ENCODE measurements at regions not wholly inside any gene's neighbourhood (a gene's known extent, or its start where the extent isn't known, plus 50 kb on each side); places are given as distances from the start of the nearest gene placed in this dataset.
"Not testable (repeated sequence)": the region's sequence is repeated elsewhere in the genome, so short reads cannot be mapped to it uniquely, and the experiment has no call there.

DNA sequence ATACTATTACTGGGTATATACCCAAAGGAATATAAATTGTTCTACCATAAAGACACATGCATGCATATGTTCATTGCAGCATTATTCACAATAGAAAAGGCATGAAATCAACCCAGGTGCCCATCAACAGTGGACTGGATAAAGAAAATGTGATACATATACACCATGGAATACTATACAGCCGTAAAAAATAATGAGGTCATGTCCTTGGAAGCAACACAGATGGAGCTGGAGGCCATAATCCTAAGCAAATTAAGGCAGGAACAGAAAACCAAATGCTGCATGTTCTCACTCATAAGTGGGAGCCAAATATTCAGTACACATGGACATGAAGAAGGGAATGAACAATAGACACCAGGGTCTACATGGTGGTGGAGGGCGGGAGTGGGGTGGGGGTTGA lies 241.9 kb upstream of the NFIA start:
- not testable (repeated sequence) for H2AFZ ChIP-seq (ENCODE audit: low read length); H3K23ac ChIP-seq (ENCODE audit: low read depth, low read length, poor library complexity); H4K8ac ChIP-seq (ENCODE audit: low read depth, low read length); H3K27me3 ChIP-seq (ENCODE audit: control insufficient read depth in 3 of 3, insufficient read depth in 3 of 3, low read depth in 1 of 3, low read length in 3 of 3); H2BK5ac ChIP-seq (ENCODE audit: low read length); H2AK5ac ChIP-seq (ENCODE audit: low read depth, low read length); H2BK15ac ChIP-seq (ENCODE audit: low read length); DNase-seq (ENCODE audit: low spot score); H3K9me3 ChIP-seq (replicated peaks in 1 of 2; ENCODE audit: control insufficient read depth in 2 of 2, insufficient read depth in 1 of 2, low read depth in 1 of 2, low read length in 2 of 2); H3K36me3 ChIP-seq (replicated peaks in 1 of 2; ENCODE audit: control insufficient read depth in 2 of 2, insufficient read depth in 2 of 2, low read length in 2 of 2); H3K4ac ChIP-seq (ENCODE audit: low read length); H2BK12ac ChIP-seq (ENCODE audit: low read length); H4K91ac ChIP-seq (ENCODE audit: low read depth, low read length, poor library complexity); H3K18ac ChIP-seq (ENCODE audit: low read length); H3K14ac ChIP-seq (ENCODE audit: low read length); H3K4me1 ChIP-seq (ENCODE audit: control insufficient read depth in 2 of 2, insufficient read depth in 1 of 2, low read depth in 1 of 2, low read length in 2 of 2); H2BK120ac ChIP-seq (ENCODE audit: low read depth, low read length); H3K27ac ChIP-seq (replicated peaks; ENCODE audit: low read length); H3K9ac ChIP-seq (ENCODE audit: low read depth, low read length, poor library complexity); H3K79me1 ChIP-seq (ENCODE audit: low read depth, low read length); H3K4me2 ChIP-seq (ENCODE audit: insufficient read depth, low read length, poor library complexity, severe bottlenecking); H3K4me3 ChIP-seq (ENCODE audit: low read length in 2 of 2)
- no CpG with 5 or more reads among the region's 2 CpGs for WGBS, 2 donors (ENCODE audit: extremely low coverage in 2 of 2, insufficient read length in 2 of 2, insufficient replicate concordance in 1 of 2)

DNA sequence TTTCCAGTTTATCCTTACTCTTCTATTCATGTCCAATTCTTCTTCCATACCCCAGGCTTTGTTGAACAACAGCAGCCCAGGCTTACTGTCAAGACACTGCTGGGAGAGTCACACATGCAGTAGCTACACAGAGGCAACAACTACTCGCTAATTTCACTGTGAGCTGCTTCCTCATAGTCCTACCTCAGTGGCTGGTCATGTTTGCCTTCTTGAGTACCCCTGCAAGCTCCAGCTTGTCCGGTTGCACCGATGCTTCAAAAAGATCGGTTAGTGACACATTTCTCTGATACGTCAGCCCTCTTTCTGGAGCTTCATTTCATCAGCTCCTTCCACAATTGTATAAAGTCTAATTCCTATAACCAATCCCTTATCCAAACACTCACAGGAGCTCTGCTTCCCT lies 246.7 kb upstream of the NFIA start:
- no peak overlapping the region for H3K9ac ChIP-seq (ENCODE audit: low read depth, low read length, poor library complexity)
- DNase-seq (ENCODE audit: low spot score) = no peak
- H2BK12ac ChIP-seq (ENCODE audit: low read length) = no peak overlapping the region
- no peak overlapping the region for H3K23ac ChIP-seq (ENCODE audit: low read depth, low read length, poor library complexity)
- no peak overlapping the region for H2BK5ac ChIP-seq (ENCODE audit: low read length)
- H2BK120ac ChIP-seq (ENCODE audit: low read depth, low read length) = no peak overlapping the region
- H3K4ac ChIP-seq (ENCODE audit: low read length) = no peak overlapping the region
- H3K36me3 ChIP-seq (replicated peaks in 1 of 2; ENCODE audit: control insufficient read depth in 2 of 2, insufficient read depth in 2 of 2, low read length in 2 of 2) = no peaks in the 10 kb centered on the region
- H3K4me3 ChIP-seq (ENCODE audit: low read length in 2 of 2) = no peak overlapping the region
- H2AK5ac ChIP-seq (ENCODE audit: low read depth, low read length) = no peak overlapping the region
- H3K18ac ChIP-seq (ENCODE audit: low read length) = no peak overlapping the region
- no peak overlapping the region for H4K8ac ChIP-seq (ENCODE audit: low read depth, low read length)
- no peak overlapping the region for H3K14ac ChIP-seq (ENCODE audit: low read length)
- no peaks in the 10 kb centered on the region for H3K27me3 ChIP-seq (ENCODE audit: control insufficient read depth in 3 of 3, insufficient read depth in 3 of 3, low read depth in 1 of 3, low read length in 3 of 3)
- H2BK15ac ChIP-seq (ENCODE audit: low read length) = no peak overlapping the region
- WGBS, 2 donors (ENCODE audit: extremely low coverage in 2 of 2, insufficient read length in 2 of 2, insufficient replicate concordance in 1 of 2) = no CpG with 5 or more reads among the region's 5 CpGs
- no peaks in the 10 kb centered on the region for H3K4me1 ChIP-seq (ENCODE audit: control insufficient read depth in 2 of 2, insufficient read depth in 1 of 2, low read depth in 1 of 2, low read length in 2 of 2)
- no peak overlapping the region for H2AFZ ChIP-seq (ENCODE audit: low read length)
- no peak overlapping the region for H3K4me2 ChIP-seq (ENCODE audit: insufficient read depth, low read length, poor library complexity, severe bottlenecking)
- no peaks in the 10 kb centered on the region for H3K9me3 ChIP-seq (replicated peaks in 1 of 2; ENCODE audit: control insufficient read depth in 2 of 2, insufficient read depth in 1 of 2, low read depth in 1 of 2, low read length in 2 of 2)
- H3K79me1 ChIP-seq (ENCODE audit: low read depth, low read length) = no peaks in the 10 kb centered on the region
- H3K27ac ChIP-seq (replicated peaks; ENCODE audit: low read length) = no peak overlapping the region
- H4K91ac ChIP-seq (ENCODE audit: low read depth, low read length, poor library complexity) = no peak overlapping the region

DNA sequence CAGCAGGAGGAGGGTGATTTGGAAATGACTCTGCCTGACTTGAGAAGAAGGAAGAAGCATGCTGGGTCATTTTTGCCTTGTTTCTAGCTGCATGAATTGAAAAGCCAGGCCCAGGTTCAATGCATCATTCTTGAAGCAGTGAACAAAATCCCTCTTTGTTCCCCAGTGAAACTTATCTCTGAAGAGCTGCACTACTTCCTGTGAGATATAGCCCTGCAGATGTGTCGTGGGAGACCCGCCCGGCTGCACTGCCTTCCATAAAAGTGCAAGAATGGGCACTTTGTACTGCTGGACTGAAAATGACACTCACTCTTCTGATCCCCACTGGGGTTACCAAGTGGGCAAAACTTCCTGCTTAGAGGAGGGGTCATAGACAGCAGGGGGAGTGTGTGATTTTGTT lies 249.2 kb upstream of the NFIA start:
- no peak overlapping the region for H3K27ac ChIP-seq (replicated peaks; ENCODE audit: low read length)
- WGBS, 2 donors (ENCODE audit: extremely low coverage in 2 of 2, insufficient read length in 2 of 2, insufficient replicate concordance in 1 of 2) = no CpG with 5 or more reads among the region's 3 CpGs
- no peak overlapping the region for H2AK5ac ChIP-seq (ENCODE audit: low read depth, low read length)
- H2BK120ac ChIP-seq (ENCODE audit: low read depth, low read length) = no peak overlapping the region
- H3K9ac ChIP-seq (ENCODE audit: low read depth, low read length, poor library complexity) = no peak overlapping the region
- H3K4me1 ChIP-seq (ENCODE audit: control insufficient read depth in 2 of 2, insufficient read depth in 1 of 2, low read depth in 1 of 2, low read length in 2 of 2) = no peaks in the 10 kb centered on the region
- H3K9me3 ChIP-seq (replicated peaks in 1 of 2; ENCODE audit: control insufficient read depth in 2 of 2, insufficient read depth in 1 of 2, low read depth in 1 of 2, low read length in 2 of 2) = no peaks in the 10 kb centered on the region
- no peak overlapping the region for H2BK15ac ChIP-seq (ENCODE audit: low read length)
- no peak overlapping the region for H4K8ac ChIP-seq (ENCODE audit: low read depth, low read length)
- no peak overlapping the region for H3K23ac ChIP-seq (ENCODE audit: low read depth, low read length, poor library complexity)
- no peaks in the 10 kb centered on the region for H3K27me3 ChIP-seq (ENCODE audit: control insufficient read depth in 3 of 3, insufficient read depth in 3 of 3, low read depth in 1 of 3, low read length in 3 of 3)
- H2BK12ac ChIP-seq (ENCODE audit: low read length) = no peak overlapping the region
- DNase-seq (ENCODE audit: low spot score) = no peak
- H3K18ac ChIP-seq (ENCODE audit: low read length) = no peak overlapping the region
- H4K91ac ChIP-seq (ENCODE audit: low read depth, low read length, poor library complexity) = no peak overlapping the region
- peak overlapping the region; percentile 56 for H2AFZ ChIP-seq (ENCODE audit: low read length)
- no peaks in the 10 kb centered on the region for H3K79me1 ChIP-seq (ENCODE audit: low read depth, low read length)
- no peak overlapping the region for H2BK5ac ChIP-seq (ENCODE audit: low read length)
- H3K4ac ChIP-seq (ENCODE audit: low read length) = no peak overlapping the region
- no peak overlapping the region for H3K14ac ChIP-seq (ENCODE audit: low read length)
- H3K36me3 ChIP-seq (replicated peaks in 1 of 2; ENCODE audit: control insufficient read depth in 2 of 2, insufficient read depth in 2 of 2, low read length in 2 of 2) = no peaks in the 10 kb centered on the region
- no peak overlapping the region for H3K4me2 ChIP-seq (ENCODE audit: insufficient read depth, low read length, poor library complexity, severe bottlenecking)
- H3K4me3 ChIP-seq (ENCODE audit: low read length in 2 of 2) = no peak overlapping the region

DNA sequence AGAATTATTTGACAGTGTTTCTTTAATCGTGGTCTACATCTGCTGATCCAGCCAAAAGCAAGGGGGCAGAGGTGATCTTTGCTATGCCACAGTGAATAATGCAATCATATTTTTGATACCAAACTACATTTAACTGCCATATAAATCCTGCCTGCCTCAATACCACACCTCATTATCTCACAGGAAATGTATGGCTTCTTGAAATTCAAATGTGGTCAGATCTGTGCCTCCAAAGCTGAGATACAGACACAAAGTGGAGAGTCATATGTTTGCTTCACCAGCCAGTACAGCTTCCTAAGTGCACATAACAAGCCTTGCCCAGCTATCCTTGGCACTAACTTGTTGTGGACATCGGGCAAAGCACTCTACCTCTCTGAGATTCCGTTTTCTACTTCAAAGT lies 250.0 kb upstream of the NFIA start:
- no peak overlapping the region for H3K23ac ChIP-seq (ENCODE audit: low read depth, low read length, poor library complexity)

More for the DNA sequence above, 250.0 kb upstream of the NFIA start:
- Histone ChIP-seq H3K14ac (ENCODE audit: low read length) (no peak overlapping the region), H4K8ac (ENCODE audit: low read depth, low read length) (no peak overlapping the region), H3K4me2 (ENCODE audit: insufficient read depth, low read length, poor library complexity, severe bottlenecking) (no peak overlapping the region), H3K36me3 (replicated peaks in 1 of 2; ENCODE audit: control insufficient read depth in 2 of 2, insufficient read depth in 2 of 2, low read length in 2 of 2) (no peaks in the 10 kb centered on the region), H3K9me3 (replicated peaks in 1 of 2; ENCODE audit: control insufficient read depth in 2 of 2, insufficient read depth in 1 of 2, low read depth in 1 of 2, low read length in 2 of 2) (no peaks in the 10 kb centered on the region), H3K4me1 (ENCODE audit: control insufficient read depth in 2 of 2, insufficient read depth in 1 of 2, low read depth in 1 of 2, low read length in 2 of 2) (no peaks in the 10 kb centered on the region), H3K27ac (replicated peaks; ENCODE audit: low read length) (no peak overlapping the region), H2AK5ac (ENCODE audit: low read depth, low read length) (no peak overlapping the region), H3K18ac (ENCODE audit: low read length) (no peak overlapping the region), H2BK12ac (ENCODE audit: low read length) (no peak overlapping the region), H2BK120ac (ENCODE audit: low read depth, low read length) (no peak overlapping the region), H2BK5ac (ENCODE audit: low read length) (no peak overlapping the region), H3K27me3 (ENCODE audit: control insufficient read depth in 3 of 3, insufficient read depth in 3 of 3, low read depth in 1 of 3, low read length in 3 of 3) (no peaks in the 10 kb centered on the region), H2BK15ac (ENCODE audit: low read length) (no peak overlapping the region), H3K4ac (ENCODE audit: low read length) (no peak overlapping the region), H3K9ac (ENCODE audit: low read depth, low read length, poor library complexity) (no peak overlapping the region), H3K79me1 (ENCODE audit: low read depth, low read length) (no peaks in the 10 kb centered on the region), H2AFZ (ENCODE audit: low read length) (no peak overlapping the region), H3K4me3 (ENCODE audit: low read length in 2 of 2) (no peak overlapping the region), H4K91ac (ENCODE audit: low read depth, low read length, poor library complexity) (no peak overlapping the region)
- DNase-seq (ENCODE audit: low spot score) = no peak
- WGBS, 2 donors (ENCODE audit: extremely low coverage in 2 of 2, insufficient read length in 2 of 2, insufficient replicate concordance in 1 of 2) = no CpG with 5 or more reads among the region's 3 CpGs
